ENCODE measurements at regions not wholly inside any gene's neighbourhood (a gene's known extent, or its start where the extent isn't known, plus 50 kb on each side); places are given as distances from the start of the nearest gene placed in this dataset.

DNA sequence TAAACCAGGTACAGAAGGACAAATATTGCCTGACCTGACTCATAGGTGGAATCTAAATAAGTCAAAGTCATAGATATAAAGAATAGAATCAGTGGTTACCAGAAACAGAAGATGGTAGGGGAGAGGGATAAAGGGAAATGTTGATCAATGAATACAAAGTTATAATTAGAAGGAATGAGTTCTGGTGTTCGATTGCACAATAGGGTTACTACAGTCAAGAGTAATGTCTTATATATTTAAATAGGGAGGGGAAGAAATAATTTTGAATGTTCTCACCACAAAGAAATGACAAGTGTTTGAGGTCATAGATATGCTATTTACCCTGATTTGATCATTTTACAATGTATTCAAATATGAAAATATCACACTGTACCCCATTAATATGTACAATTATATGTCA, 1541.2 kb downstream of the SLITRK1 start:
- ATAC-seq (ENCODE audit: low FRiP score in 2 of 2) (no peak), DNase-seq (no peak)
- Histone ChIP-seq H3K4me1 (no peaks in the 10 kb centered on the region), H3K9me3 (no peaks in the 10 kb centered on the region), H3K27me3 (no peaks in the 10 kb centered on the region), H3K4me3 (no peak overlapping the region), H3K27ac (no peak overlapping the region), H3K36me3 (no peaks in the 10 kb centered on the region)
- WGBS, 2 donors: 71 to 84% methylated on average over 1 of the region's 1 CpG
- TF ChIP-seq POLR2AphosphoS5 (IDR thresholded peaks at IDR 0.05) (no peak), POLR2A (IDR thresholded peaks at IDR 0.05) (no peak), EP300 (IDR thresholded peaks at IDR 0.05) (no peak), CTCF (IDR thresholded peaks at IDR 0.05) (no peak)

GRCh38 chr13:82330499-82330898, 1551.8 kb downstream of the SLITRK1 start:
- ATAC-seq (ENCODE audit: low FRiP score in 2 of 2): no peak
- H3K9me3 ChIP-seq: no peaks in the 10 kb centered on the region

DNA sequence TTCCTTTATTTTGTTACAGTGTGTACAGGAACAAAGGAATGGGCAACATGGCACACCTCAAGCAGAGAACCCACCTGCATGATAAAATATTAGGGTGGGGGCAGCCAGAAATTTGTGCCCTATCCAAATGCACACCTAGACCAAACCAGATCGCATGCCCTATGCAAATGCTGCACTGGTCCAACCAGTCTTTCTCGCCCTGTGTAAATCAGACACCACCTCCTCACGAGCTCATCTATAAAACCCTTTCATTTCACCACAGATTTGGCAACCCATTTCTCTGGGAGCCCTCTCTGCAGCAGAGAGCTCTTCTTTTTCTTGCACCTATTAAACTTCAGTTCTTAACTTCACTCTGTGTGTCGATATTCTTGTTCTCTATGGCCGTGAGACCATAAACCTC, 1559.2 kb downstream of the SLITRK1 start:
- H3K4me3 ChIP-seq: no peak overlapping the region
- DNase-seq (no peak), ATAC-seq (ENCODE audit: low FRiP score in 2 of 2) (no peak)
- no peaks in the 10 kb centered on the region for H3K4me1 ChIP-seq
- no peaks in the 10 kb centered on the region for H3K36me3 ChIP-seq
- TF ChIP-seq POLR2AphosphoS5 (IDR thresholded peaks at IDR 0.05) (no peak), EP300 (IDR thresholded peaks at IDR 0.05) (no peak), POLR2A (IDR thresholded peaks at IDR 0.05) (no peak), CTCF (IDR thresholded peaks at IDR 0.05) (no peak)
- no peaks in the 10 kb centered on the region for H3K27me3 ChIP-seq
- 75 to 85% methylated on average over 5 of the region's 5 CpGs for WGBS, 2 donors
- H3K9me3 ChIP-seq: no peaks in the 10 kb centered on the region
- H3K27ac ChIP-seq: no peak overlapping the region

More at GRCh38 chr13:82330499-82330898, 1551.8 kb downstream of the SLITRK1 start:
- no peaks in the 10 kb centered on the region for H3K27me3 ChIP-seq
- WGBS, 2 donors: 54 to 55% methylated on average over 5 of the region's 5 CpGs
- no peaks in the 10 kb centered on the region for H3K4me1 ChIP-seq
- H3K27ac ChIP-seq: no peak overlapping the region
- H3K36me3 ChIP-seq: no peaks in the 10 kb centered on the region
- TF ChIP-seq CTCF (IDR thresholded peaks at IDR 0.05) (peak in 2 of 6 experiments; percentile 13), EP300 (IDR thresholded peaks at IDR 0.05) (no peak), POLR2A (IDR thresholded peaks at IDR 0.05) (no peak), POLR2AphosphoS5 (IDR thresholded peaks at IDR 0.05) (no peak)
- no peak overlapping the region for H3K4me3 ChIP-seq
- DNase-seq: no peak

GRCh38 chr13:82305588-82305987, 1576.7 kb downstream of the SLITRK1 start:
- TF ChIP-seq CTCF (IDR thresholded peaks at IDR 0.05): no peak
- no peak for TF ChIP-seq POLR2A (IDR thresholded peaks at IDR 0.05)
- no peak for TF ChIP-seq POLR2AphosphoS5 (IDR thresholded peaks at IDR 0.05)
- no peak for TF ChIP-seq EP300 (IDR thresholded peaks at IDR 0.05)
- WGBS, 2 donors: 49 to 77% methylated on average over 1 of the region's 1 CpG
- Histone ChIP-seq H3K27me3 (no peaks in the 10 kb centered on the region), H3K4me1 (no peaks in the 10 kb centered on the region), H3K9me3 (peaks cover 0 to 4% (median 0%) of the 10 kb centered on the region in 4 donors), H3K4me3 (no peak overlapping the region), H3K36me3 (no peaks in the 10 kb centered on the region), H3K27ac (no peak overlapping the region)
- ATAC-seq (ENCODE audit: low FRiP score in 2 of 2) (peak in 1 of 2 donors; percentile 51), DNase-seq (peak in 1 of 2 donors; percentile 23)

DNA sequence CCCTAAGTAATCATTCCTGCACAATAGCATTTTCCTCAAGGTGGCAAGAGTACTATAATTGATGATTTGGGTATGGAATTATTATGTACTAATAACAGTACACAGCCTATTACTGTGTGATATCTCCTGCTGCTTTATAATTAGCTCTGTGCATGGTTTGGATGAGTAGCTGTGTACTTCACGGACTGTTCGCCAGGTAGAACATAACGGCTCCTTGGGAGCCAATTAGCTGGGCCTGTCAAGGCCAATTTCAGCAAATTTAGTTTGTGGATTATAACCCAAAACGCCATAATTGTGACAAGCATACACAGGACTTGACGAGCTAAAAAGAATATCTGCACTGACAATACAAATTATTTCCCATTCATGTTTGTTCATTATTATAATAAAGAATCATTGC, 1584.2 kb downstream of the SLITRK1 start:
- DNase-seq: no peak
- Histone ChIP-seq H3K27ac (no peak overlapping the region), H3K36me3 (no peaks in the 10 kb centered on the region), H3K4me3 (no peak overlapping the region), H3K27me3 (no peaks in the 10 kb centered on the region), H3K9me3 (no peaks in the 10 kb centered on the region), H3K4me1 (no peaks in the 10 kb centered on the region)
- 91 to 94% methylated on average over 5 of the region's 5 CpGs for WGBS, 2 donors
- ATAC-seq (ENCODE audit: low FRiP score in 2 of 2): no peak
- TF ChIP-seq POLR2A (IDR thresholded peaks at IDR 0.05): no peak
- no peak for TF ChIP-seq POLR2AphosphoS5 (IDR thresholded peaks at IDR 0.05)
- no peak for TF ChIP-seq EP300 (IDR thresholded peaks at IDR 0.05)

All from upper lobe of left lung (tissue), 6 donors.